ENCODE measurements at regions not wholly inside any gene's neighbourhood (a gene's known extent, or its start where the extent isn't known, plus 50 kb on each side); places are given as distances from the start of the nearest gene placed in this dataset.

DNA sequence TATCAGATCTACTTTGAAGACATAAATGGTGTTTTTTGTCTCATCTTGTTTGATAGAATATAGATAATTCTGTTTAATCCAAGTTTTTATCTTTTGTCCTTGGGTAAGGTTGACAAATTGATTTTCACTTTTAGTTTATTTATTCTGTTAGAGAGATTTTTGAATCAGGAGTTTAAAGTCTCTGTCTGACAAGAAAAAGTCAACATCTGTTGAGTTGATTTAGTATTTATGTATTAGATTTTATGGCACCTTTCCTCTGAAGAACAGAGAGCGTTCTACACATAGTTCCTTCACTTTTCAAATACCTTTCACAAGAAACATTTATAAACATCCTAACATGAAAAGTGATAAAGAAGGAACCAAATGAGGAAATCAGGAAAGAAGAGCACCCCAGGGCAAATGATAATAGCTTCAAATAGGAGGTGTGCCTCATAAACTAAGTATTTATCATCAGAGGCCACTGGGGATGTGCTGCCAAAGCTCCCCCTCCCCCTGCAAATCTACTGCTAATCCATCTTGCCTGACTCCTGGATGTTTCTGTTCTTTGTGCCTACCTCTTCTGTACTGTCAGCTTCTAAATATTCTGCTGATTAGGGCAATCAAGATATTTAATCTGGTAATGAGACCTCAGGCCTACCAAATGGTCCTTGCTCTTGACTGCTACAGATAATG, 457.7 kb upstream of the CHD1 start:
- Mint-ChIP-seq H3K36me3 (peaks cover 6% of the 10 kb centered on the region), H3K9me3 (peaks cover 11% of the 10 kb centered on the region), H3K27me3 (no peaks in the 10 kb centered on the region), H3K27ac (no peak overlapping the region), H3K4me1 (ENCODE audit: unreplicated experiment) (no peaks in the 10 kb centered on the region), H3K4me3 (no peak overlapping the region)
- TF ChIP-seq, protein P1, sequence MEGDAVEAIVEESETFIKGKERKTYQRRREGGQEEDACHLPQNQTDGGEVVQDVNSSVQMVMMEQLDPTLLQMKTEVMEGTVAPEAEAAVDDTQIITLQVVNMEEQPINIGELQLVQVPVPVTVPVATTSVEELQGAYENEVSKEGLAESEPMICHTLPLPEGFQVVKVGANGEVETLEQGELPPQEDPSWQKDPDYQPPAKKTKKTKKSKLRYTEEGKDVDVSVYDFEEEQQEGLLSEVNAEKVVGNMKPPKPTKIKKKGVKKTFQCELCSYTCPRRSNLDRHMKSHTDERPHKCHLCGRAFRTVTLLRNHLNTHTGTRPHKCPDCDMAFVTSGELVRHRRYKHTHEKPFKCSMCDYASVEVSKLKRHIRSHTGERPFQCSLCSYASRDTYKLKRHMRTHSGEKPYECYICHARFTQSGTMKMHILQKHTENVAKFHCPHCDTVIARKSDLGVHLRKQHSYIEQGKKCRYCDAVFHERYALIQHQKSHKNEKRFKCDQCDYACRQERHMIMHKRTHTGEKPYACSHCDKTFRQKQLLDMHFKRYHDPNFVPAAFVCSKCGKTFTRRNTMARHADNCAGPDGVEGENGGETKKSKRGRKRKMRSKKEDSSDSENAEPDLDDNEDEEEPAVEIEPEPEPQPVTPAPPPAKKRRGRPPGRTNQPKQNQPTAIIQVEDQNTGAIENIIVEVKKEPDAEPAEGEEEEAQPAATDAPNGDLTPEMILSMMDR (conservative IDR thresholded peaks at IDR 0.05), result no peak
- no peak for DNase-seq (ENCODE audit: extremely low spot score, unreplicated experiment)

DNA sequence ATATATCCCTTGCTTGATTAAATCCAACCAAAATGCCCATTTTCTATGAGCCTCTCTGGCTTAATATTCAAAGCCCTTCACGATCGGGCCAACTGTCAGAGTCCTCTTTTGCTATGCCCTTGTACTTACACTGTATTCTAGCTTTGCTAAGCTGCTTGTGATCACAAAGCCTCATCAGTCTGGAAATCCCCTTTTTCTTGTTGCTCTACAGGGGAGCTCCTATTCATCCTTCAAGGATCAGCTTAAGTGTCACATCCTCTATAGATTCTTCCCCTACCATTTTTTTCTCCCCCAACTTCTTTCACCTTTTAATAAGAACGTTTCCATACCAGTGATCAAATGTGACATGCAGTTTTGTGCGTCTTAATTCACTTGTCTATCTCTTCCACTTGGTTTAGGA, 450.4 kb upstream of the CHD1 start:
- H3K36me3 Mint-ChIP-seq, result peaks cover 6% of the 10 kb centered on the region
- H3K4me1 Mint-ChIP-seq (ENCODE audit: unreplicated experiment), result peaks cover 3% of the 10 kb centered on the region
- peaks cover 11% of the 10 kb centered on the region for H3K9me3 Mint-ChIP-seq
- no peak overlapping the region for H3K4me3 Mint-ChIP-seq
- TF ChIP-seq, protein P1 (conservative IDR thresholded peaks at IDR 0.05), result no peak
- no peak overlapping the region for H3K27ac Mint-ChIP-seq
- DNase-seq (ENCODE audit: extremely low spot score, unreplicated experiment), result no peak
- H3K27me3 Mint-ChIP-seq, result no peaks in the 10 kb centered on the region

DNA sequence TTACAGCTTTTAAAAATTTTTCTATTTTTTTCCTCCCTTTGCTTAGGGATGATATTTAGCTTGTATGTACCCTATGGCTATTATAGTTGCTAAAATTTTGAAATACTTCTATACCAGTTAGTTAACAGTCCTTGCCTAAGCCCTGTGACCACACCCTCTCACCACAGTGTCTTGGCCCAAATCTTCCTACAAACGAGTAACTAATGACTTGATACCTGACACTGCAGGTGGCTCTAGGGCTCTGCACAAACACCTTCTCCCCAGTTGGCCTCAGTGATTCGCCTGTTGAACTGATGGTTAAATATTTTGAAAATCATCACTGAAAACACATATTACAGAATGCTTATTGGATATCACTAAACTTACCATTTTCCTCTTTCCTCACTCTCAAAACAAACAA, 449.6 kb upstream of the CHD1 start:
- DNase-seq (ENCODE audit: extremely low spot score, unreplicated experiment), result no peak

DNA sequence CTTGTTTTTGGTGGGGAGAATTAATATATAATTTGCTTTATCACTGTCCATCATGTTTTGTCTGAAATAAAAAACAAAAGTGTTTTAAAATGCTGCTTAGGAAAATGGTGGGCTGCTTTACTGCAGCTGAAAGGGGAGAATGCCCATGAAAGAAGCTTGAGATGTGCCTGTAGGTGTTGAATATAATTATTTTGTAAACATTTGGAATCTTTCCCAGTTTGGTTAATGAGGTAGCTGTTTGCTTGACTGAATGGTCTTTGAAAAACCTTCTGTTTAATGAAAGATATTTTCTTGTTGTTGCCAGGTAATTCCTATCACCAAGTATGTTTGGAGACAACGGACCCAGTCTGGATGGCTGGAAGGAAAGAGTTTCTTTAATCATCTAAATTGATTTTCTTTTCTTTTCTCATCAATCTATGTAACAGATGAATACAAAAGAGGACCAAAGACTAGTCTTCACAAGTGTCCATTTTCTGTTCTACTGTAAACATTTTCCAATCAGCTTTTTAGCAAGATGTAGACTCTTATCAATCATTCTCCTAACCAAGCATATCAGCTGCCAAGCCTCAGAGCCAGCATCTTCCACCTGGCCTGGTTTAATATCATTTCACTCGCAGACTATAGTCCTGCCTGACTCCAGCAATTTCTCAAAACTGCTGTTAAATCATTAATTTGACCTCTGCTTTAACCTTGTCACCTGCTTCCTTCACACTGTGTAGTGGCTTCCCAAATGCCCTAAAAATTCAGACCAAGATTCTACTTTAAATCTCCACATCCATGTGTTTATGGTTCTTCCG, 441.2 kb upstream of the CHD1 start:
- H3K36me3 Mint-ChIP-seq, result no peaks in the 10 kb centered on the region
- H3K27ac Mint-ChIP-seq, result no peak overlapping the region
- H3K27me3 Mint-ChIP-seq, result no peaks in the 10 kb centered on the region
- no peak overlapping the region for H3K4me3 Mint-ChIP-seq
- DNase-seq (ENCODE audit: extremely low spot score, unreplicated experiment), result no peak
- peaks cover 13% of the 10 kb centered on the region for H3K9me3 Mint-ChIP-seq
- peaks cover 19% of the 10 kb centered on the region for H3K4me1 Mint-ChIP-seq (ENCODE audit: unreplicated experiment)
- TF ChIP-seq, protein P1 (conservative IDR thresholded peaks at IDR 0.05), result no peak

More for the DNA sequence above, 449.6 kb upstream of the CHD1 start:
- Mint-ChIP-seq H3K4me1 (ENCODE audit: unreplicated experiment) (peaks cover 3% of the 10 kb centered on the region), H3K4me3 (no peak overlapping the region), H3K27ac (no peak overlapping the region), H3K27me3 (no peaks in the 10 kb centered on the region), H3K9me3 (peaks cover 11% of the 10 kb centered on the region), H3K36me3 (peaks cover 6% of the 10 kb centered on the region)
- TF ChIP-seq, protein P1 (conservative IDR thresholded peaks at IDR 0.05), result no peak

DNA sequence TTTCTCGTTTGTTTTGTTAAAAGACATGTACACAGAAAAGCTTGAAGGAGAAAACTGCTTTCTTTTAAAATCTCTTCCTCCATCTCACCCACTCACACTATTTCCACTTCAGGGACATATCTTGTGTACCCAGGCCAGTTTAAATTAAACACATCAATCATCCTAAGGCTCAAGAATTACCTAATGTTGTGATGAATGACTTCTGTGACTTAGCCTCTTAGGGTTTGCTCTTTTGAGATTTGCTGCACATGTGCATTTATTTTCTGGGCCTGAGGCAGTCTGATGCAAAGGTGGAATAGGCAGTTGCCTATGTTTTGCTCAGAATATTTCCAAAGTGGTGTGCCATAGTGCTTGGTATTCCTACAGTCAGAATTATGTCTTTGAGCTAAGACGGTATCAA, 439.9 kb upstream of the CHD1 start:
- DNase-seq (ENCODE audit: extremely low spot score, unreplicated experiment), result no peak
- Mint-ChIP-seq H3K4me3 (no peak overlapping the region), H3K4me1 (ENCODE audit: unreplicated experiment) (peaks cover 19% of the 10 kb centered on the region), H3K9me3 (peaks cover 13% of the 10 kb centered on the region), H3K27ac (no peak overlapping the region), H3K36me3 (no peaks in the 10 kb centered on the region), H3K27me3 (no peaks in the 10 kb centered on the region)
- TF ChIP-seq, protein P1 (conservative IDR thresholded peaks at IDR 0.05), result no peak
